NOMO-1 treated with DMSO at 0.1 percent for 48 hours (cell line): ENCODE measurements at regions not wholly inside any gene's neighbourhood (a gene's known extent, or its start where the extent isn't known, plus 50 kb on each side); places are given as distances from the start of the nearest gene placed in this dataset.
A peak's percentile ranks its signal among the peaks of the same experiment; 100 is the strongest.

ENCODE experiments used
- DNase-seq: peaks from one replicate; lab custom pipeline; 2025; ENCODE audit not compliant: unreplicated experiment; lab: John Stamatoyannopoulos, UW

DNA sequence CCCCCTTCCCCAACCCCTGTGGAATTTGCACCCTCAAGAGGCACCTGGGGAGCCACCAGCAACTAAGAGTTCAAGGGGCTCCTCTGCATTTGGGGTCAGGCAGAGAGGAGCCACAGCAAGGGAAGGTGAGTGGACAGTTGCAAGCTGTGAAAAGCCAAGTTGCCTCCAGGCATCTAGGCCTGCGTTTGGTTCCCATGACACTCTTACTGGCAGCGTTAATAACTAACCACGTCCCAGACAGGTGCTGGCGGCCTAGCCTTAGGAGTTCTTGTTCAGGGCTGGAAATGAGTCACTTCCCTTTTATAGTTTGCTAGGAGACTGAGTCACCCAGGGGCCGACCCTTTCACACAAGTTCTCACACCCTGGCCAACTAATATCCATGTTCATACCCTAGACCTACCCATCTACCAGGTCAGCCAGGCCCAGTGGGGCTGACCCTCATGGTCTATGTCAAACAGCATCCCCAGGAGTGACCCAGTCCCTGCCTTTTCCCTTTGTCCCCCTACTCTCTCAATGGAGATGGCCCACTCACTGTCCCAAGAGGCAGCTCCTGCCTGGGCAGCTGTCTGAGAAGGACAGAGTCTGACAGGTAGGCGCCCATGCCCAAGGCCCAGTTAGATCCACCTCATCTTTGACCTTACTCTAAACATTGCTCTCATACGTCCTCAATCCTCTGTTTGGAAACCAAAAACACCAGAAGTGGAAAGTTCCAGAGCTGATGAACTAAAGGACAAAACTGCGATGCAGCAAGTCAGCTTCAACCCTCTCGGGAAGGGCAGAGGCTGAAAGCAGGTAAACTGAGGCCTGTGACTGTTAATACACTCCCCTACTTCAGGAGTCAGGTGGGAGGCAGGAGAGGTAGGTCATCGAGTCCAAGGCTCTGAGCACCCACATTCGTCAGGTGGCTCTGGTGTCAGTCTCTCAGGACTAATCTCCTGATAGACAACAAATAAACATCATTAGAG is 300.6 kb downstream of the SOX9 start:
- peak; percentile 83 for DNase-seq

DNA sequence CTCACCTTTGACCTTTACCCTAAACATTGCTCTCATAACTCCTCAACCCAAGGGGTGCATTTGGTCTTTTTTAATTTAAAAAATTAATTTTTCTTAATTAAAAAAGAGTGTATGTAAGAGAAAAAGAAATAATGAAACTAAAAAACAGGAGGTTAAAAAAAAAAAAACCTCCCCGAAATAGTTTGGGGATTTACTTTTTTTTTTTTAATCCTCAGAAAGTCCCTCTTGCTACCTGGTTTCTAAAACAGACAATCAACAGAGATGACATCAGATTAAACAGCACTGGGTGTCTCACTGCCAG is 301.3 kb downstream of the SOX9 start:
- no peak for DNase-seq

DNA sequence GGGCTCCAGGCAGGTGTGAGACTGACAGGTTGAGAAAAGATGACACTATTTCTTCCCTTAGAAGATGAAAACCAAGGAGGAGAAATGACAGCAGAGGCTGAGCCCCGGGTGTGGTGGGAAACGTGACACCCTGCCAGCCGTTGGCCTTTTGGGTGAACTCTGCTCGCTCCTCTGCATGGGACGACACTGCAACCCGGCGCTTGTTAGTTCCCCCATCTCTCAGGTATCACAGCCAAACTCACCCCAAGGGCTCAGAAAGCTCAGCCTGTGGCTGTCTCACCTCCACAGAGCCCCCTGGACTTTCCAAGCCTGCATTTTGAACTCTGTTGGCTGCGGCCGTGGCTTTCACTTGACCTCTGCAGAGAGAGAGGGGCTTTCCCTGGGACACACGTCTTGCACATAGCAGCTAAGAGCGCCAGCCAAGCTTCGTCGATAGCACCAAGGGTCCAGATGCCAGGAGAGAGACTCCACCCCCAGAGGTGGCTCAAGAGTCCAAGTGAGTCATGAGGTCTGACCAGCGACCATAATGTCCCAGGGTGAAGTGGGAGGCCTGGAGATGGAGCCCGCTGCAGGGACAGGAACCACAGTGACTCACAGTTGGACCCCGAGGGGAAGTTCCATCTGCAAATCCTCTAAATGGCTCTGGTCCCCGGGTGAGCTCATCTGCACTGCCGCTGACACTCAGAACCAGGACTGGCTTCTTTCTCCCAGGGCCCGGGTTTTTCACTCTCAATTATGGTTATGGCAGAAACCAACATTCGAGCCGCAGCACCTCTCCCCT is 301.9 kb downstream of the SOX9 start:
- peak; percentile 59 for DNase-seq

- no peak for DNase-seq
Measured at GRCh38 chr17:72423286-72423589, 302.4 kb downstream of the SOX9 start.

- DNase-seq = no peak
Measured at GRCh38 chr17:72423718-72424117, 302.9 kb downstream of the SOX9 start.

DNA sequence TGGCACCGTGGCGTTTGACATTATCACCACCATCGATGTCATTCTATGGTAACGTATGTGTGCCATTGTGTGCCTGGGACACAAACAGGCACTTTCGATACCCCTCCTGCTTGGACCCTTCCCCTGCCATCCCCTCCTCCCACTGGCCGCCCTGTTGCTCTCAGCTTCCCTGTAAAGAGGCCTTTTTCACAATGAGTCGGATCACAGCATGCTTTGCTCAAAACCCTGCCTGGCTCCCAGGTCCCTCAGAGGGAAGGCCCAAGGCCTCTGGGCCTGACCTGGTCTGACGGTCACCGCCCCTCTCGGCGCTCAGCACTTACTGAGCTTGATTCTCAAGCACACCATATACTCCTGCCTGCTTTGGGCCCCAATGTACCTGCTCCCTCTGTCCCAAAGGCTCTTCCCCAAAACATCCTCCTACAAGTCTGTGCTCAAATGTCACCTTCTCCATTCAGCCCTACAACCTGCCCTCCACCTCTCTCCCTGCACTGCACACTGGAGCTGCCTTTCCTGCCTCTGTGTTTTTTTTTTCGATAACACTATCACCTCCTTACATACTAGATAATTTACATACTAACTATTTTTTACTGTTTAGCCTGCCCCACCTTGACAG is 303.8 kb downstream of the SOX9 start:
- no peak for DNase-seq

DNA sequence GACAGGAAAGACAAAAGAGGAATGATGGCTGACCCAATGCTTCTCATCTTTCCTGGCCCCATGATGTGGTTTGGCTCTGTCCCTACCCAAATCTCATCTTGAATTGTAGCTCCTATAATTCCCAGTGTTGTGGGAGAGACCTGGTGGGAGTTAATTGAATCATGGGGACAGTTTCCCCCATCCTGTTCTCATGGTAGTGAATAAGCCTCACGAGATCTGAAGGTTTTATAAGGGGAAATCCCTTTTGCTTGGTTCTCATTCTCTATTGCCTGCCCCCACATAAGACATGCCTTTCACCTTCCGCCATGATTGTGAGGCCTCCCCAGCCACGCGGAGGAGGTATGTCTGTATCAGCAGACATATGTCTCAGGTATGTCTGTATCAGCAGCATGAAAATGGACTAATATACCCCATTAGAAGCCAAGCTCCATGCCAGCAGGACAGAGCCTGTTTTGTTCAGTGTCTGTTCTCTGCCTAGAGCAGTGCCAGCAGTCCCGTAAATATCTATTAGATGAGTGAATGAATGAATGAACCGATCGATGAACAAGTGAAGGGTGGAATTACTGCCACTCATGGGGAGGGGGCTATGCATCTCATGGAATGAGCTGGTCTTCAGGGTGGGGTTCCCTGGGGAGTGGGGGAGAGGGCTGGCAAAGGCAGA is 304.4 kb downstream of the SOX9 start:
- DNase-seq = no peak

DNA sequence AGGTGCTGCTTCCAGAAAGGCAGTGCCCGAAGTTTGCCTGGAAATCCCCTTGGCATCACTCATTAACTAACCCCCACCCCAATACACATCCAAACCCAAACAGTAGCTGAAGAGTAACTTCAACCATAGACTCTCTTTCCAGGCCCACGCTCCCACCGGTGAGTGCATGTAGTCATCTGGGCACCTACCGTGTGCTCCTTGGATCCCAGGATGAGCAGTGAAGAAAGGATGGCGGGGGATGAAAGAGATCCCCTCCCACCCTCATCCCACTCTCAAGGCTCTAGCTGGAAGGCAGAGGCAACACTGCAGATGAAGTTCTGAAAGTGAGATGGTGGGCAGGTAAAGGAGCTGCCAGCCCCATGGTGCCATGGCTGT is 305.0 kb downstream of the SOX9 start:
- no peak for DNase-seq

GRCh38 chr17:72426321-72426720 is 305.5 kb downstream of the SOX9 start:
- no peak for DNase-seq

- DNase-seq = no peak
Measured at GRCh38 chr17:72426948-72427760, 306.3 kb downstream of the SOX9 start.

GRCh38 chr17:72427761-72428109 is 306.9 kb downstream of the SOX9 start:
- DNase-seq = no peak

GRCh38 chr17:72429066-72429638 is 308.3 kb downstream of the SOX9 start:
- no peak for DNase-seq

- DNase-seq = no peak
Measured at GRCh38 chr17:72430611-72431432, 310.0 kb downstream of the SOX9 start.

- DNase-seq = no peak
Measured at GRCh38 chr17:72432143-72432621, 311.4 kb downstream of the SOX9 start.

GRCh38 chr17:72432881-72433280 is 312.1 kb downstream of the SOX9 start:
- DNase-seq = no peak

DNA sequence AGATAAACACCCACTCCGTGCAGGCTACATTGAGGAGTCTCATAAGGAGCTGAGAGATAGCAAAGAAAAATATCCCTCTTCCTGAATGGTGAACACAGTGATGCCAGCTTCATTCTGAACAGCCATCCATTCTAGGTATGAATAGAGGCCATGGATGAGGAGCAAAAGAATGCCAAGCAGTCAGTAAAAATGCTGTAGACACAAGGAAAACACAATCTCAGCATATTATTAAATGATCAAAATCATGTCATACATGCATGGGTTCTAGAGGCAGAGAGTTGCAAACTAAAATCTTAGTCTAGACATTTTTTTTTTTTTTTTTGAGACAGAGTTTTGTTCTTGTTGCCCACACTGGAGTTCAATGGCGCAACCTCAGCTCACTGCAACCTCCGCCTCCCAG is 313.0 kb downstream of the SOX9 start:
- no peak for DNase-seq

GRCh38 chr17:72434581-72434980 is 313.8 kb downstream of the SOX9 start:
- DNase-seq = no peak

DNA sequence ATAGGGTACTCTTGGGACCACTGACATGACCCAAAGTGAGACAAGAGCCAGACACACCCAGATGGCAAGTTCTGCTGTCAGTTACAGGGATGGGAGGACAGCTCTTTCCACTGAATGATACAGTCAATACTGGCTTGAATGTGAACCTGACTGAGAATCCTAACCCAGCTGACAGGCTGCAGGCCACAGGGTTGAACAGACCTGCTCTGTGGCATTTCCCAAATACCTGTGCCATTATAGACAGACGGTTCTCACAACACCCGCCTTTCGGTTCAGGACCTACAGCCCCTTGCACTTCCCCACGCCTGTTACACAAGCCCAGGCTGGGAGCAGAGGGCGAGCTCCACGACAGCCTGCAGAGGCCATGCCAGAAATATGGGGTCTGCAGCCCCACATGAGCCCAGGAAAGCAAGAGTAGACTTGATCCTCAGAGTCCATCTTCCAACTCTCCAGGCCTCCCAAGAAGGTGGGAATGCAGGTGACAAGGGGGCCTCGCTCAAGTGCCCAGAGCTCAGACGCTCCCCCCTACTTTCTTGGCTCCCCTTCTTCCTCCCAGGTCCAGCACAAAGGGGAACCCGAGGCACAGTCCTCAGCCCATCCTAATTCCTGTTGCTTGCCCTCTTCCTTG is 314.3 kb downstream of the SOX9 start:
- no peak for DNase-seq

- DNase-seq = no peak
Measured at GRCh38 chr17:72438783-72439182, 318.0 kb downstream of the SOX9 start.
